HG03045 (cell line): ENCODE measurements at regions not wholly inside any gene's neighbourhood (a gene's known extent, or its start where the extent isn't known, plus 50 kb on each side); places are given as distances from the start of the nearest gene placed in this dataset.
"Not testable (repeated sequence)": the region's sequence is repeated elsewhere in the genome, so short reads cannot be mapped to it uniquely, and the experiment has no call there.

Source experiments
- ATAC-seq: cut with Tn5 transposase; IDR thresholded peaks from one replicate; pipeline ENCODE4 v1.9.1; 2021; ENCODE audit warnings: mild to moderate bottlenecking, moderate library complexity; ENCODE audit not compliant: unreplicated experiment

DNA sequence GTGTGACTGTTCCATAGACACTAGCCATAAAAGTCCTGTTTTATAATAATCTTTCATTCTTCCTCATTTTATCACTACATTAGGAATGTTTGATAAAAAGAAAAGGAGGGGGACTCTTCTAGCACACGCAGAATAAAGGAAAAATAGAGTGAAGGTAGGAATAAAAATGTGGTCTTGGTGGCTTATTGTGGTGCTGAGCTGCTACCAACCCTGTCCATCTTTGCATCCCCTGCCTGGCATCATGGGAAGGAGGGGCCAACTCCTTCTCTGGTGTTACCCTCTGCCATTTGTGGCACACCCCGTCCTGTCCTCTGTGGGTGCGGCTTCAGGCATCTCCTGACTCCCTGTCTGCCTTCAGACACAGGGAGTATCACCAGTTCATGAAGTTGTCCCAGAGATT, 104.9 kb upstream of the ZNF536 start:
- no peak for ATAC-seq

DNA sequence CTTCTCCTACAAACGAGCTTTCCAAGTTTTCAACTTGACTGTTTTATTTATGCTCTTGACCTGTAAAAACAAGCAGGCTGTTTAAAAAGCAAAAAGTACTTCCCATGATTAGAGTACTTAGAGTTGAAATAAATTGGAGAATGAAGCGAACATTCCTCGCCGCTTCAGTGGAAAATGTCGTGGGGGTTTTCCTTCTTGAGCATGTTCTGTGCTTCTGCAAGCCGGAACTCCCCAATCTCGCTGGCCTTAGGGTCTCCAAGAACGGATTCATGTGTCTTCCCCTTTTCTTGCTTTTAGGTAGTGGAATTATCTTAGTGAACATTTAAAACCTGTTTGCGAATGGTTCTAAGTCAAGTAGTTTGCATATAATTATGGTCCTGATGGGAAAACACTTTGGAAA, 103.6 kb upstream of the ZNF536 start:
- ATAC-seq: no peak

DNA sequence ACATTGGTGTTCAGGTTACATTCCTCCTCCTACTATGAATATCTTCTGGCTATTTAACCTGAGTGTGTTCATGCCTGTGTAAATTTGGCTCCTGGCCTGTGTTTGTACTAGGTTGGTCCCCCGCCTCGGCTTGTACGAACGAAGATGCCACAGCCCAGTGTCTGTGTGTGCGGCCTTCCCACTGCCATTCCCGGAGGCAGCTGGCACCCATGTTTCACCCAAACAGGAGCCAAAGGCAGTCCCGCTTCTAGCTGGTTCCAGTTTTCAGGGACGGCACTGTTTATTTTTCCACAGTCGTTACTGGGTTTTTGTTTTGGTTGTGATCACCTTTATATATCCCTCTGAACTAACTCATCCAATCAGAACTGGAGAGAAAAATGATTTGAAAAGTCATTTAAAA, 102.5 kb upstream of the ZNF536 start:
- no peak for ATAC-seq

GRCh38 chr19:30271816-30272215, 100.4 kb upstream of the ZNF536 start:
- ATAC-seq: no peak

GRCh38 chr19:30272554-30272953, 99.6 kb upstream of the ZNF536 start:
- no peak for ATAC-seq

- ATAC-seq: no peak
Measured at GRCh38 chr19:30273184-30273583, 99.0 kb upstream of the ZNF536 start.

DNA sequence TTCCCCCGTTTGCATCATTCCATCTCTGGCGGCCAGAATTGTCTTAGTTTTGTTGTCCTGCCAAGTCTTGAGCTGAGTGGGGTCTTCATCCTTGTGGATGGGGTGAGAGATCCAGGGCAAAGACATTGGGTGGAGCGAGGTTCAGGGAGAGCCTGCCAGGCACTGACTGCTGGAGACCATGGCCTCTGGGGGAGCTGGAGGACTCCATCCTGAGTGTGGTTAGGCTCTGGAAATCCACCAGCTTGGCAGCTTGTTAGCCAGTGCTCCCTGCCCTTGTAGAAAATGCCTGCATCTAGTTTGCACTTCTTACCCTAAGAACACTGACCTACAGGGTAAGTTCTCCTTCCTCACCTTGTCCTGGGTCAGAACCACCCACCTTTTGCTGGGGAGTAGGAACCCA, 97.2 kb upstream of the ZNF536 start:
- ATAC-seq: no peak

DNA sequence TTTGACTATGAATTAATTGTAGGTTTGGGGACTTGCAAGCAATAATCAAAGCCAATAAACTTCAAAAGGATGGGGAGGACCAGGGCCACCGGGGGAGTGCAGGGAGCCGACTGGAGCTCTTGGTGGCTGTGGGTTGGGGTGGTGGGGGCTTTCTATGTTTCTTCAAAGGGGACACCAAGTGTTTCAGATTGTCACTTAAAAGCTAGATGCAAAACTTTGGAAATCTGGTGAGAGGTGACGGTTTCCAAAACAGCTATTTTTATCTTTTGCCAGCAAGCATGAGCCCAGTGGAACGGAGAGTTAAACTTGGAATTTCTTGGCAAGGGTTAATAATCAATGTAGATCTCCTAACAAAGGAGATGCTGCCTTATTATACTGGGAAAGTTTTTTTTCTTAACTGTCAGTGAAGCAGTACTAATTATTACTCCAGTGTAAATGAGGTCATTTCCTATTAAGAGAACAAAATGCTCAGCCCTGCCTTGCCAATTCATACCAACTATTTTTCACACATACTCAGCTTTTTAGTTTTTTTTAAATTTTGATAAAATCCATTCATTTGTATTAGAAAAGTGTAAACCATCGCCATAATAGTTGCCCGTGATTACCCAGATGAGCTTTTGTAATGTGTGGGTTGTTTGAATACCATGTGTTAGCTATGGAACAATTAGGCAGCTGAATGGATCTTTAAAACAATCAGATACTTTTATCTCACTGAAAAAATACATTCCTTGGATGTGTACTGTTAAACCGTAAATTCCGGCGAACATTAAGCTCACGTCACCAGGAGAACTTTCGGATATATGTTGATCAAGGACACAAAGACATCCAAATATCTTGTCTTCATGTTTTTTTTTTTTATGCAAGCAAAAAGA, 95.9 kb upstream of the ZNF536 start:
- ATAC-seq: no peak

- ATAC-seq: no peak
Measured at GRCh38 chr19:30276883-30277280, 95.3 kb upstream of the ZNF536 start.

- no peak for ATAC-seq
Measured at GRCh38 chr19:30277941-30278881, 94.0 kb upstream of the ZNF536 start.

DNA sequence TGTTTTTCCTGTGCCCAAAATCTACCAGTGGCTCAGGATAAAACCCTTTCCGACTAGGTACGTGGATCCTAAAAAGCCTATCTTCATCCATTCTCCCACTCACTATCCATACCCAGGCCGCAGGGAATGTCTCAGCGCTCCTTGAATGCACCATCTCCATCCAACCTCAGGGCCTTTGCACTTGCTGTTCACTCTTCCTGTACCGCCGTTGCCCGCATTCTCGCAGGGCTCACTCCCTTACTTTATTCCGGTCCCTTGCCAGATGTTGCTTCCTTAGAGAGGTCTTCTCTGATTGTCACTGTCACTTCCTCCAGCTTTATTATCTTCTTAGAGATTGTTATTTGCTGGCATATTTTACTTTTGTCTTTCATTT, 93.3 kb upstream of the ZNF536 start:
- ATAC-seq: no peak

GRCh38 chr19:30280018-30280417, 92.2 kb upstream of the ZNF536 start:
- ATAC-seq: no peak

GRCh38 chr19:30281906-30282305, 90.3 kb upstream of the ZNF536 start:
- ATAC-seq: no peak

DNA sequence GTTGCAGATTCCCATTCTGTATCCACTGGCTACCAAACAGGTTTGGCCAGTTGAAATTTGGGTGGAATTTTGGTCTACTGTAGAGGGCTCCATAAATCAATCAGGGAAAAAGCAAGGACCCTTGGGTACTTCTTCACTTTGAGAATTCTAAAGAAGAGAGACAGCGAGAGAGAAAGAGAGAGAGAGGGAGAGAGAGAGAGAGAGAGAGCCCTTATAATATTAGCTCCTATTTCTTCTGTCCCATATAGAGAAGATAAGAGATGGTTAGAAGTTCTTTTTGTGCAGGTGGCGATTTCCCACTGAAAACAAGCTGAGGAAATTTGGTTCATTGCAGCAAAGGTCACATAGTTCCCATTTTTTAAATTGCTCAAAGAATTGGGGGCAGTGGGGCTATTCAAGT, 88.6 kb upstream of the ZNF536 start:
- no peak for ATAC-seq

GRCh38 chr19:30284209-30284608, 88.0 kb upstream of the ZNF536 start:
- no peak for ATAC-seq

- ATAC-seq: no peak
Measured at GRCh38 chr19:30284885-30285284, 87.3 kb upstream of the ZNF536 start.

DNA sequence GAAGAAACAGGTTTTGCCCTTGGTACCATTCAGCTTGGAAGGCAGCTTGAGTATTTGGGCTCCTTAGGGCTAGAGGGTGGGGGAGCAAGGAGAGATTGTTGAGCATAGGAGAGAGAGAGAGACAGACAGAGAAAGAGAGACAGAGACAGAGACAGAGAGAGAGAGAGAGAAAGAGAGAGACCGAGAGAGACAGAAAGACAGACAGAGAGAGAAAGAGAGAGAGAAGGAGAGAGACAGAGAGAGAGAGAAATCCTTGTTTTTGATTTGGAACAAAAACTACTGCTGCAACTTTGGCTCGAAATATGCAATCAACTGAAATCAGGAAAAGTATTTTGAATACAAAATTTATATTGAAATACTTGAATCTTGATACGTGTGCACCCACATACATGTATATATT, 85.8 kb upstream of the ZNF536 start:
- ATAC-seq: no peak

GRCh38 chr19:30287259-30287658, 84.9 kb upstream of the ZNF536 start:
- ATAC-seq: no peak

DNA sequence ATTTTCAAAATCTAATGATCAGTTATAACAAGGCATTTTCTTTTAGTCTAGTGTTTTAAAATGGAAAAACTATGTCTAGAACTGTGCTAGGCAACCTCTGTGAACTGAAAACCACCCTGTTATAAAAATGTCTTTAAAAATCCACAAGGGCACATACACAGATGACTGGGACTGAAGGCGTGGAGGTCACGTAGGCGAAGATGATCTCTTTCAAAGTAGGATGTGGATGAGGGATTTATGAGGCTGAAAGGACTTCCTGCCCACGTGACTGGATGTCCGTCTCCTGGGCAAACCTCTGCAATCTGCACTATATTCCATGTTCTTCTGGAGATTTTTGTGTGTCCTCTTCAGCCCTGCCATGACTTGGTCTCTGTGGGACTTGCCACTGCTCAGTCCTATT, 84.2 kb upstream of the ZNF536 start:
- ATAC-seq: no peak

- no peak for ATAC-seq
Measured at GRCh38 chr19:30288911-30289310, 83.3 kb upstream of the ZNF536 start.

GRCh38 chr19:30289336-30289735, 82.8 kb upstream of the ZNF536 start:
- no peak for ATAC-seq

DNA sequence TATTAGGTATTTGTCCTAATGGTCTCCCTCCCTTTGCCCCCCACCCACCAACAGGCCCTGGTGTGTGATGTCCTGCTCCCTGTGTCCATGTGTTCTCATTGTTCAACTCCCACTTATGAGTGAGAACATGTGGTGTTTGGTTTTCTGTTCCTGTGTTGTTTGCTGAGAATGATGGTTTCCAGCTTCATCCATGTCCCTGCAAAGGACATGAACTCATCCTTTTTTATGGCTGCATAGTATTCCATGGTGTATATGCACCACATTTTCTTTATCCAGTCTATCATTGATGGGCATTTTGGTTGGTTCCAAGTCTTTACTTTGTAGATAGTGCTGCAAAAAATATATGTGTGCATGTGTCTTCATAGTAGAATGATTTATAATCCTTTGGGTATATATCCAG, 81.4 kb upstream of the ZNF536 start:
- not testable (repeated sequence) for ATAC-seq
